GM12878 (cell line): ENCODE measurements at regions not wholly inside any gene's neighbourhood (a gene's known extent, or its start where the extent isn't known, plus 50 kb on each side); places are given as distances from the start of the nearest gene placed in this dataset.

Experiments
- ATAC-seq: fragments of 200-7000 bp; cut with Tn5 transposase; 3 replicates; pipeline ENCODE4 v1.9.1; 2020; ENCODE audit warnings: mild to moderate bottlenecking, moderate library complexity
- BruUV-seq: library from RNA; stranded (reverse); fragments of 400-500 nt; replicated peaks from 2 replicates; lab custom pipeline; 2021; lab: Mats Ljungman, UMichigan
- CTCF ChIA-PET: fragments of 300-600 bp; sonication (Branson Sonifier 250); formaldehyde crosslinking; extraction: SDS; loops from one replicate; lab custom pipeline; 2021; ENCODE audit warnings: inconsistent platforms; lab: Yijun Ruan, JAX
- POLR2A ChIA-PET: fragments of 350-600 bp; formaldehyde crosslinking; extraction: SDS; loops from one replicate; lab custom pipeline; 2021; ENCODE audit warnings: inconsistent platforms; lab: Charles Lee
- RAD21 ChIA-PET: fragments of 300-600 bp; sonication (Branson Sonifier 250); formaldehyde crosslinking; loops from one replicate; lab custom pipeline; 2023; ENCODE audit warnings: antibody characterized with exemption; ENCODE audit not compliant: unreplicated experiment; lab: Charles Lee
- SMC1A ChIA-PET: fragments of 300-600 bp; sonication (Branson Sonifier 250); formaldehyde crosslinking; loops from one replicate; lab custom pipeline; 2023; ENCODE audit not compliant: unreplicated experiment, uncharacterized antibody; lab: Charles Lee
- DNase-seq: peaks from one replicate; pipeline ENCODE4 v3.0.0-alpha.2; 2011; ENCODE audit warnings: low read depth, low spot score
- FAIRE-seq: peaks from 3 replicates; lab custom pipeline; 2011; peaks lifted over from hg19 to GRCh38; lab: Jason Lieb, UNC
- H2AFZ ChIP-seq: 2 replicates; pipeline ENCODE4 v1.6.0; 2011; ENCODE audit warnings: low read depth, low read length, control low read depth; ENCODE audit not compliant: control insufficient read depth
- H3K27ac ChIP-seq: 2 replicates; pipeline ENCODE4 v1.5.1; 2011; ENCODE audit warnings: control low read depth; ENCODE audit not compliant: control insufficient read depth, insufficient read depth
- H3K27me3 ChIP-seq, 2 experiments: replicated peaks in 1 of 2; 2 replicates each; pipeline versions ENCODE4 v1.6.0 to v1.6.1; 2011; ENCODE audit warnings: low read length in 1 of 2; ENCODE audit not compliant: control insufficient read depth in 2 of 2, insufficient read depth in 2 of 2
- H3K36me3 ChIP-seq, 2 experiments: 2 replicates each; pipeline ENCODE4 v1.5.1; 2011; ENCODE audit warnings: low read length in 1 of 2; ENCODE audit not compliant: control insufficient read depth in 2 of 2, insufficient read depth in 2 of 2
- H3K4me1 ChIP-seq: 2 replicates; pipeline ENCODE4 v1.6.1; 2011; ENCODE audit warnings: mild to moderate bottlenecking, low read length, moderate library complexity, mixed read lengths; ENCODE audit not compliant: control insufficient read depth, insufficient read depth
- H3K4me2 ChIP-seq: 2 replicates; pipeline ENCODE4 v1.6.0; 2011; ENCODE audit warnings: control low read depth; ENCODE audit not compliant: control insufficient read depth, insufficient read depth
- H3K4me3 ChIP-seq: fragments of 200-600 bp; sonication (generic); 2 replicates; pipeline ENCODE4 v1.5.1; 2016
- H3K79me2 ChIP-seq: 2 replicates; pipeline ENCODE4 v1.6.0; 2011; ENCODE audit warnings: low read length; ENCODE audit not compliant: control insufficient read depth, insufficient read depth
- H3K9ac ChIP-seq: 2 replicates; pipeline ENCODE4 v1.8.0; 2011; ENCODE audit warnings: low read length, control low read depth, mixed read lengths; ENCODE audit not compliant: control insufficient read depth, insufficient read depth
- H3K9me3 ChIP-seq: replicated peaks from 3 replicates; pipeline ENCODE4 v1.5.1; 2011; ENCODE audit warnings: mild to moderate bottlenecking, low read length; ENCODE audit not compliant: control insufficient read depth, insufficient read depth
- H4K20me1 ChIP-seq: 2 replicates; pipeline ENCODE4 v1.6.0; 2011; ENCODE audit not compliant: control insufficient read depth, insufficient read depth
- ELK1 ChIP-seq: IDR thresholded peaks from 2 replicates; pipeline ENCODE4 v1.6.1; 2012; ENCODE audit warnings: low read depth, low read length, improper control_type of control experiment
- FOS ChIP-seq: IDR thresholded peaks from 3 replicates; pipeline ENCODE4 v1.6.1; 2011; ENCODE audit warnings: borderline replicate concordance; ENCODE audit not compliant: insufficient read length; ENCODE audit errors: extremely low read depth
- IKZF1 ChIP-seq: fragments of 450-650 bp; conservative IDR thresholded peaks from 2 replicates; pipeline ENCODE4 v1.6.1; 2017; ENCODE audit warnings: antibody characterized with exemption, mild to moderate bottlenecking
- SMAD1 ChIP-seq: fragments of 450-650 bp; IDR thresholded peaks from 2 replicates; pipeline ENCODE4 v1.6.1; 2018; ENCODE audit warnings: mild to moderate bottlenecking, low read depth; ENCODE audit not compliant: partially characterized antibody
- SREBF1 ChIP-seq: IDR thresholded peaks from 2 replicates; pipeline ENCODE4 v1.6.1; 2012; ENCODE audit warnings: mild to moderate bottlenecking, low read length
- TCF7 ChIP-seq: IDR thresholded peaks from 2 replicates; pipeline ENCODE4 v1.6.1; 2014; ENCODE audit warnings: antibody characterized with exemption, borderline replicate concordance
- ZNF384 ChIP-seq: IDR thresholded peaks from 2 replicates; pipeline ENCODE4 v1.6.1; 2012; ENCODE audit warnings: low read depth, mild to moderate bottlenecking, low read length, improper control_type of control experiment, borderline replicate concordance
- ZNF687 ChIP-seq: fragments of 450-650 bp; IDR thresholded peaks from 2 replicates; pipeline ENCODE4 v1.6.1; 2017; ENCODE audit warnings: mild to moderate bottlenecking, moderate library complexity
- WGBS: methylation state at CpG from one replicate; pipeline ENCODE4 v1.1.6; 2016; ENCODE audit warnings: low lambda C conversion rate; ENCODE audit not compliant: insufficient replicate concordance, insufficient coverage; ENCODE audit errors: missing lambda C conversion rate; 5-methylcytosine and 5-hydroxymethylcytosine counted together
- in situ Hi-C: fragments of 300-500 bp; cut with MboI; formaldehyde crosslinking; loops from 9 replicates; pipeline ENCODE4 v1.14.3; 2018; ENCODE audit warnings: mixed read lengths
- intact Hi-C: fragments of 100-400 bp; cut with micrococcal nuclease; formaldehyde crosslinking; loops from one replicate; pipeline ENCODE4 v1.14.2; 2022; ENCODE audit not compliant: unreplicated experiment

GRCh38 chr12:107165581-107165980 lies 72.2 kb upstream of the CRY1 start:
- SMC1A ChIA-PET = interaction anchor here (0.5 to 1.2 kb wide), 2 partner anchors 17 to 1470 kb away, joined by 3 read pairs; no protein-coding TSS in a partner anchor
- H3K27me3 ChIP-seq = no peaks in the 10 kb centered on the region
- H3K4me3 ChIP-seq = no peak overlapping the region
- POLR2A ChIA-PET = no interaction called here
- TF ChIP-seq SREBF1 = no peak
- no peak for TF ChIP-seq FOS
- no peak for TF ChIP-seq ELK1
- TF ChIP-seq TCF7 = no peak
- TF ChIP-seq ZNF687 = no peak
- no peak for TF ChIP-seq SMAD1
- TF ChIP-seq IKZF1 = no peak
- no peak for TF ChIP-seq ZNF384
- no peak overlapping the region for H3K4me2 ChIP-seq
- no peaks in the 10 kb centered on the region for H3K79me2 ChIP-seq
- DNase-seq (no peak), ATAC-seq (peak; percentile 25; the same call in 2 of the 3 replicates), FAIRE-seq (no peak)
- H3K4me1 ChIP-seq = no peaks in the 10 kb centered on the region
- CTCF ChIA-PET = no interaction called here
- no TSS peak for BruUV-seq
- intact Hi-C loops (no loop called here), in situ Hi-C loops (no loop called here)
- no peaks in the 10 kb centered on the region for H3K36me3 ChIP-seq
- no peak overlapping the region for H3K27ac ChIP-seq
- H3K9me3 ChIP-seq = no peaks in the 10 kb centered on the region
- WGBS = 0% methylated on average over 1 of the region's 1 CpG
- RAD21 ChIA-PET = no interaction called here
- no peak overlapping the region for H3K9ac ChIP-seq
- H2AFZ ChIP-seq = no peak overlapping the region
- H4K20me1 ChIP-seq = no peaks in the 10 kb centered on the region
